ENCODE measurements at regions not wholly inside any gene's neighbourhood (a gene's known extent, or its start where the extent isn't known, plus 50 kb on each side); places are given as distances from the start of the nearest gene placed in this dataset.

- no peak for TF ChIP-seq MAX (IDR thresholded peaks at IDR 0.05)
- TF ChIP-seq CREB1 (IDR thresholded peaks at IDR 0.05; ENCODE audit: low read depth): no peak
- no peak for TF ChIP-seq CEBPB (IDR thresholded peaks at IDR 0.05)
- TF ChIP-seq TAF1 (IDR thresholded peaks at IDR 0.05; ENCODE audit: low read depth): no peak
- TF ChIP-seq YY1 (IDR thresholded peaks at IDR 0.05; ENCODE audit: low read depth): no peak
- TF ChIP-seq REST (IDR thresholded peaks at IDR 0.05; ENCODE audit: low read depth): no peak
- TF ChIP-seq FOXM1 (IDR thresholded peaks at IDR 0.05; ENCODE audit: borderline replicate concordance, low read depth): no peak
- no peak for TF ChIP-seq USF1 (IDR thresholded peaks at IDR 0.05)
- TF ChIP-seq NFIC (IDR thresholded peaks at IDR 0.05): no peak
- TF ChIP-seq EP300 (IDR thresholded peaks at IDR 0.05; ENCODE audit: borderline replicate concordance): no peak
Observed at GRCh38 chr10:78512205-78512550, 478.5 kb downstream of the RPS24 start.

Measured in Ishikawa (cell line).